Chondrocyte (in vitro differentiated cells): ENCODE measurements at regions not wholly inside any gene's neighbourhood (a gene's known extent, or its start where the extent isn't known, plus 50 kb on each side); places are given as distances from the start of the nearest gene placed in this dataset.

Experiments used
- DNase-seq: peaks from one replicate; pipeline ENCODE4 v3.0.0; 2021; ENCODE audit warnings: mixed read lengths, low spot score
- H3K27ac Mint-ChIP-seq: one replicate; pipeline ENCODE4 v1.8.0; 2021; ENCODE audit warnings: mild to moderate bottlenecking, moderate library complexity, mixed read lengths; ENCODE audit not compliant: unreplicated experiment
- H3K27me3 Mint-ChIP-seq: 2 replicates; pipeline ENCODE4 v1.8.0; 2021; ENCODE audit warnings: low read depth, mixed read lengths
- H3K36me3 Mint-ChIP-seq: 2 replicates; pipeline ENCODE4 v1.8.0; 2021; ENCODE audit warnings: low read depth, mixed read lengths
- H3K4me1 Mint-ChIP-seq: 2 replicates; pipeline ENCODE4 v1.8.0; 2021; ENCODE audit warnings: low read depth, mild to moderate bottlenecking, mixed read lengths
- H3K4me3 Mint-ChIP-seq: one replicate; pipeline ENCODE4 v1.8.0; 2021; ENCODE audit warnings: mild to moderate bottlenecking, moderate library complexity, mixed read lengths; ENCODE audit not compliant: unreplicated experiment
- H3K9me3 Mint-ChIP-seq: 2 replicates; pipeline ENCODE4 v1.8.0; 2021; ENCODE audit warnings: low read depth, mixed read lengths
- CTCF ChIP-seq: fragments of 200-600 bp; sonication (generic); IDR thresholded peaks from 2 replicates; pipeline ENCODE4 v1.5.0; 2021; ENCODE audit warnings: antibody characterized with exemption, mild to moderate bottlenecking, moderate library complexity

DNA sequence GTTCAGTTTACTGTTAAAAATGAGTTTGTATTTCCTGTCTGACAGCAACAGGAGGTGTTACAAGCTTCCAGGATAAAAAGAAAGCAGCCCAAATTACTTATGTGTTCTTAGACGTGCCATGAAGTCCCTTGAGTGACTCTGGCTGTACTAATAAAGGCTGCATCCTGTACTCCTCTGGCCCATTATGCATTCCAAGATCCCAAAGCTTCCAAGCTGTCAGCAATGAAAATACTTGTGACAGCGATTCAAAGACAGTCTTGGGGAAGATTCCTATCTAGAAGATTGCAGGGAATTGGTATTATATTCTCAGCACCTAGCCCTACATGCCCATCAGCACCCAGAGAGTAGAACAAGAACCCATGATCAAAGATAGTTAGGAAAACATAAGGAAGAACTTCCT is 281.6 kb upstream of the TRPC7 start:
- peaks cover 4% of the 10 kb centered on the region for H3K27me3 Mint-ChIP-seq

GRCh38 chr5:136642976-136643375 is 277.6 kb upstream of the TRPC7 start:
- Mint-ChIP-seq H3K27ac (no peak overlapping the region), H3K4me1 (no peaks in the 10 kb centered on the region), H3K27me3 (peaks cover 4% of the 10 kb centered on the region), H3K9me3 (no peaks in the 10 kb centered on the region), H3K4me3 (no peak overlapping the region), H3K36me3 (no peaks in the 10 kb centered on the region)
- TF ChIP-seq CTCF, result no peak
- DNase-seq, result no peak

More for the DNA sequence above, 281.6 kb upstream of the TRPC7 start:
- Mint-ChIP-seq H3K9me3 (no peaks in the 10 kb centered on the region), H3K4me1 (no peaks in the 10 kb centered on the region), H3K4me3 (no peak overlapping the region), H3K27ac (no peak overlapping the region), H3K36me3 (no peaks in the 10 kb centered on the region)
- no peak for DNase-seq
- TF ChIP-seq CTCF, result no peak

DNA sequence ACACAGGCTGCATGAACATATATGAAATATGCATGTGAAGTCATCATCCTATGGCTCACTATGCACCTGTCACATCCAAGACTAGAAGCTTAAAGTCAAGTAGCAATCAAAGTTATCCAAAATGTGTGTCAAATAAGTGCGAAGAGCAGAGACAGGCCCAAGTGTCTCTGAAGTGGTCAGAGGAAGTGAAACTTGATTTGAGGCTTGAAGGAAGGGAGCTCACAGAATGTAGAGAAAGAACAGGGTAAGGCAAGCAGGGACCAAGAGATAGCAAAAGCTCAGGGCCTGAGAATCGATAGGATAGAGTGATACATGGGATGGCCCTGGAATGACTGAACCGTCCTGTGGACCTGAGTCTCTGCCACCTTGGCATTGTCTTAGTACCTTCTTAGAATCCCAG is 274.3 kb upstream of the TRPC7 start:
- peaks cover 15% of the 10 kb centered on the region for H3K27me3 Mint-ChIP-seq
- no peaks in the 10 kb centered on the region for H3K4me1 Mint-ChIP-seq
- no peaks in the 10 kb centered on the region for H3K9me3 Mint-ChIP-seq
- no peaks in the 10 kb centered on the region for H3K36me3 Mint-ChIP-seq
- H3K4me3 Mint-ChIP-seq, result no peak overlapping the region
- DNase-seq, result no peak
- TF ChIP-seq CTCF, result no peak
- H3K27ac Mint-ChIP-seq, result no peak overlapping the region

- Mint-ChIP-seq H3K36me3 (no peaks in the 10 kb centered on the region), H3K27ac (no peak overlapping the region), H3K27me3 (peaks cover 11% of the 10 kb centered on the region), H3K9me3 (no peaks in the 10 kb centered on the region), H3K4me3 (no peak overlapping the region), H3K4me1 (no peaks in the 10 kb centered on the region)
- DNase-seq, result no peak
- TF ChIP-seq CTCF, result peak; percentile 32
Measured at GRCh38 chr5:136638084-136638483, 272.7 kb upstream of the TRPC7 start.

DNA sequence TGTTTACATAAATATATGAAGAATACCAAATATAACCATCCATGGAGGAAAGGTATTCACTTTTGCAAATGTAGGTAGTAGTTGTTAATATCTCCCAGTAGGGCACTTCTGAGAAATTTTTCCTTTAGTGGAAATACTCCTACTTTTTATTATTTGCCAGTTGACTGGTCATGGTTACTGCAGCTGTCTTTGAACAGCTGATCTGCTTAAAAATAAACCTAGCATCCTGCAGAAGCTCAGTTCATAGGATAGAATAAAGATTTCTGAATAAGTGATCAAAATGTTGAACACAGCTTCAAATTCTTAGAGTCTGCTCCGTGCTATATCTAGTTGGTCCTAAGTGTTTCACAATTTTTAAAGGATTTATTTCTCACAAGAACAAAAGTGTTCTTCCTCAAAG is 270.7 kb upstream of the TRPC7 start:
- Mint-ChIP-seq H3K4me1 (no peaks in the 10 kb centered on the region), H3K27me3 (peaks cover 13% of the 10 kb centered on the region), H3K4me3 (no peak overlapping the region), H3K27ac (no peak overlapping the region), H3K36me3 (no peaks in the 10 kb centered on the region), H3K9me3 (no peaks in the 10 kb centered on the region)
- no peak for TF ChIP-seq CTCF
- DNase-seq, result no peak
